ENCODE measurements at regions not wholly inside any gene's neighbourhood (a gene's known extent, or its start where the extent isn't known, plus 50 kb on each side); places are given as distances from the start of the nearest gene placed in this dataset.

DNA sequence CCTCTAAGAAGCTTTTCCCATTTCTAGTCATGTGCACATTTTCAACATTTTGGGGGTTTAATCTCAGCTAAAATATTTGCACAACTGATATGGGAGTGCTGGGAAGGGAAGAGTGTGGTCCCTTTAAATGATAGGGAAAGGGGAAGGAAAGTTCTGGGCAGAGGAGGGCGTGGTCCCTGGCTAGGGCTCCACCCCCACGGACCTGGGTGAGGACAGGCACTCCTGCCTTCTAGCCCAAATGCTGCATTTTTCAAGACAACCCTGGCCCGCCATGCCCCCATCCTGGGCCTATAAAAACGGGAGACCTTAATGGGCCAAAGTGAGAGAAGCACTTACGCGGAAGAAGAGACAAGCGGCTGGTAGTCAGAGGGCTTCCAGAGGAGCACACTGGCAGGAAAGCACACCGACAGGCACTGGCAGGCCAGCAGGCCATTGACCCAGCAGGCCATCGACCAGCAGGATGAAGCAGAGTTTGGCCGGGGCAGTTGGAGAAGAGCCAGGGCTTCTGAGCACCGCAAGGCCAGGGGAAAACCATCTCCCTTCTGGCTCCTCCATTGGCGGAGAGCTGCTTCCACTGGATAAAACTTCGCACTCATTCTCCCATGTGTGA is 266.7 kb downstream of the SPRY2 start:
- TF ChIP-seq EP300 (IDR thresholded peaks at IDR 0.05) (no peak), CTCF (IDR thresholded peaks at IDR 0.05) (no peak)

Measured in ovary (tissue), 3 donors.